ENCODE measurements at regions not wholly inside any gene's neighbourhood (a gene's known extent, or its start where the extent isn't known, plus 50 kb on each side); places are given as distances from the start of the nearest gene placed in this dataset.

- no peak overlapping the region for H3K4me3 ChIP-seq (ENCODE audit: low read depth, low read length)
- no peaks in the 10 kb centered on the region for H3K4me1 ChIP-seq (ENCODE audit: control insufficient read depth, insufficient read depth, low read length)
- no peak overlapping the region for H3K27ac ChIP-seq (ENCODE audit: low read depth, low read length)
- WGBS (ENCODE audit: insufficient coverage) = no CpG with 5 or more reads among the region's 1 CpG
- H3K36me3 ChIP-seq (ENCODE audit: control insufficient read depth, insufficient read depth, low read length) = no peaks in the 10 kb centered on the region
- DNase-seq (ENCODE audit: low read depth in 4 of 6, low spot score in 6 of 6) = no peak
- no peaks in the 10 kb centered on the region for H3K9me3 ChIP-seq (ENCODE audit: control insufficient read depth, insufficient read depth, low read length)
- no peaks in the 10 kb centered on the region for H3K27me3 ChIP-seq (ENCODE audit: control insufficient read depth, insufficient read depth, low read length)
These were observed 464.0 kb upstream of the ZNF608 start for GRCh38 chr5:125210242-125210947.

- 88% methylated on average over 1 of the region's 3 CpGs for WGBS (ENCODE audit: insufficient coverage)
- Histone ChIP-seq H3K4me1 (ENCODE audit: control insufficient read depth, insufficient read depth, low read length) (no peaks in the 10 kb centered on the region), H3K36me3 (ENCODE audit: control insufficient read depth, insufficient read depth, low read length) (no peaks in the 10 kb centered on the region), H3K27ac (ENCODE audit: low read depth, low read length) (no peak overlapping the region), H3K4me3 (ENCODE audit: low read depth, low read length) (no peak overlapping the region), H3K9me3 (ENCODE audit: control insufficient read depth, insufficient read depth, low read length) (no peaks in the 10 kb centered on the region), H3K27me3 (ENCODE audit: control insufficient read depth, insufficient read depth, low read length) (no peaks in the 10 kb centered on the region)
- no peak for DNase-seq (ENCODE audit: low read depth in 4 of 6, low spot score in 6 of 6)
These were observed 467.6 kb upstream of the ZNF608 start for GRCh38 chr5:125214080-125214479.

- Histone ChIP-seq H3K9me3 (ENCODE audit: control insufficient read depth, insufficient read depth, low read length) (no peaks in the 10 kb centered on the region), H3K27me3 (ENCODE audit: control insufficient read depth, insufficient read depth, low read length) (no peaks in the 10 kb centered on the region), H3K4me3 (ENCODE audit: low read depth, low read length) (no peak overlapping the region), H3K27ac (ENCODE audit: low read depth, low read length) (no peak overlapping the region), H3K36me3 (ENCODE audit: control insufficient read depth, insufficient read depth, low read length) (no peaks in the 10 kb centered on the region), H3K4me1 (ENCODE audit: control insufficient read depth, insufficient read depth, low read length) (no peaks in the 10 kb centered on the region)
- WGBS (ENCODE audit: insufficient coverage) = 80% methylated on average over 1 of the region's 1 CpG
- DNase-seq (ENCODE audit: low read depth in 4 of 6, low spot score in 6 of 6) = no peak
These were observed 469.2 kb upstream of the ZNF608 start for GRCh38 chr5:125215593-125215992.

- no peaks in the 10 kb centered on the region for H3K27me3 ChIP-seq (ENCODE audit: control insufficient read depth, insufficient read depth, low read length)
These were observed 473.3 kb upstream of the ZNF608 start for GRCh38 chr5:125219710-125220109.

GRCh38 chr5:125220284-125220683 is 473.8 kb upstream of the ZNF608 start:
- H3K4me1 ChIP-seq (ENCODE audit: control insufficient read depth, insufficient read depth, low read length) = no peaks in the 10 kb centered on the region
- no CpG with 5 or more reads among the region's 1 CpG for WGBS (ENCODE audit: insufficient coverage)
- H3K9me3 ChIP-seq (ENCODE audit: control insufficient read depth, insufficient read depth, low read length) = no peaks in the 10 kb centered on the region
- H3K27me3 ChIP-seq (ENCODE audit: control insufficient read depth, insufficient read depth, low read length) = no peaks in the 10 kb centered on the region
- no peaks in the 10 kb centered on the region for H3K36me3 ChIP-seq (ENCODE audit: control insufficient read depth, insufficient read depth, low read length)
- H3K27ac ChIP-seq (ENCODE audit: low read depth, low read length) = no peak overlapping the region
- no peak overlapping the region for H3K4me3 ChIP-seq (ENCODE audit: low read depth, low read length)
- DNase-seq (ENCODE audit: low read depth in 4 of 6, low spot score in 6 of 6) = no peak

More at GRCh38 chr5:125219710-125220109, 473.3 kb upstream of the ZNF608 start:
- Histone ChIP-seq H3K4me3 (ENCODE audit: low read depth, low read length) (no peak overlapping the region), H3K4me1 (ENCODE audit: control insufficient read depth, insufficient read depth, low read length) (no peaks in the 10 kb centered on the region), H3K9me3 (ENCODE audit: control insufficient read depth, insufficient read depth, low read length) (no peaks in the 10 kb centered on the region), H3K36me3 (ENCODE audit: control insufficient read depth, insufficient read depth, low read length) (no peaks in the 10 kb centered on the region), H3K27ac (ENCODE audit: low read depth, low read length) (no peak overlapping the region)
- no peak for DNase-seq (ENCODE audit: low read depth in 4 of 6, low spot score in 6 of 6)

- Histone ChIP-seq H3K4me3 (ENCODE audit: low read depth, low read length) (no peak overlapping the region), H3K9me3 (ENCODE audit: control insufficient read depth, insufficient read depth, low read length) (no peaks in the 10 kb centered on the region), H3K36me3 (ENCODE audit: control insufficient read depth, insufficient read depth, low read length) (no peaks in the 10 kb centered on the region), H3K4me1 (ENCODE audit: control insufficient read depth, insufficient read depth, low read length) (no peaks in the 10 kb centered on the region), H3K27me3 (ENCODE audit: control insufficient read depth, insufficient read depth, low read length) (no peaks in the 10 kb centered on the region), H3K27ac (ENCODE audit: low read depth, low read length) (no peak overlapping the region)
- WGBS (ENCODE audit: insufficient coverage) = 33% methylated on average over 1 of the region's 7 CpGs
- no peak for DNase-seq (ENCODE audit: low read depth in 4 of 6, low spot score in 6 of 6)
These were observed 476.3 kb upstream of the ZNF608 start for GRCh38 chr5:125222597-125223240.

- H3K4me1 ChIP-seq (ENCODE audit: control insufficient read depth, insufficient read depth, low read length) = no peaks in the 10 kb centered on the region
- no peaks in the 10 kb centered on the region for H3K27me3 ChIP-seq (ENCODE audit: control insufficient read depth, insufficient read depth, low read length)
- H3K36me3 ChIP-seq (ENCODE audit: control insufficient read depth, insufficient read depth, low read length) = no peaks in the 10 kb centered on the region
- WGBS (ENCODE audit: insufficient coverage) = 23% methylated on average over 1 of the region's 2 CpGs
- H3K9me3 ChIP-seq (ENCODE audit: control insufficient read depth, insufficient read depth, low read length) = no peaks in the 10 kb centered on the region
- H3K27ac ChIP-seq (ENCODE audit: low read depth, low read length) = no peak overlapping the region
- H3K4me3 ChIP-seq (ENCODE audit: low read depth, low read length) = no peak overlapping the region
- DNase-seq (ENCODE audit: low read depth in 4 of 6, low spot score in 6 of 6) = no peak
These were observed 479.0 kb upstream of the ZNF608 start for GRCh38 chr5:125225424-125225823.

GRCh38 chr5:125226825-125227224 is 480.4 kb upstream of the ZNF608 start:
- Histone ChIP-seq H3K27me3 (ENCODE audit: control insufficient read depth, insufficient read depth, low read length) (no peaks in the 10 kb centered on the region), H3K4me3 (ENCODE audit: low read depth, low read length) (no peak overlapping the region), H3K4me1 (ENCODE audit: control insufficient read depth, insufficient read depth, low read length) (no peaks in the 10 kb centered on the region), H3K27ac (ENCODE audit: low read depth, low read length) (no peak overlapping the region), H3K9me3 (ENCODE audit: control insufficient read depth, insufficient read depth, low read length) (no peaks in the 10 kb centered on the region), H3K36me3 (ENCODE audit: control insufficient read depth, insufficient read depth, low read length) (no peaks in the 10 kb centered on the region)
- DNase-seq (ENCODE audit: low read depth in 4 of 6, low spot score in 6 of 6) = no peak
- WGBS (ENCODE audit: insufficient coverage) = 89% methylated on average over 4 of the region's 4 CpGs

- no peaks in the 10 kb centered on the region for H3K4me1 ChIP-seq (ENCODE audit: control insufficient read depth, insufficient read depth, low read length)
- DNase-seq (ENCODE audit: low read depth in 4 of 6, low spot score in 6 of 6) = no peak
- 93% methylated on average over 2 of the region's 7 CpGs for WGBS (ENCODE audit: insufficient coverage)
- H3K27me3 ChIP-seq (ENCODE audit: control insufficient read depth, insufficient read depth, low read length) = no peaks in the 10 kb centered on the region
- no peaks in the 10 kb centered on the region for H3K36me3 ChIP-seq (ENCODE audit: control insufficient read depth, insufficient read depth, low read length)
- H3K27ac ChIP-seq (ENCODE audit: low read depth, low read length) = no peak overlapping the region
- H3K4me3 ChIP-seq (ENCODE audit: low read depth, low read length) = no peak overlapping the region
- no peaks in the 10 kb centered on the region for H3K9me3 ChIP-seq (ENCODE audit: control insufficient read depth, insufficient read depth, low read length)
These were observed 481.1 kb upstream of the ZNF608 start for GRCh38 chr5:125227333-125228095.
